IPS-20b (cell line): ENCODE measurements at regions not wholly inside any gene's neighbourhood (a gene's known extent, or its start where the extent isn't known, plus 50 kb on each side); places are given as distances from the start of the nearest gene placed in this dataset.

Experiments
- H3K27ac ChIP-seq: one replicate; pipeline ENCODE4 v1.5.1; 2013; ENCODE audit warnings: low read length
- H3K27me3 ChIP-seq: 2 replicates; pipeline ENCODE4 v1.6.1; 2013; ENCODE audit warnings: mild to moderate bottlenecking, low read length, inconsistent platforms; ENCODE audit not compliant: insufficient read depth
- H3K36me3 ChIP-seq: 2 replicates; pipeline ENCODE4 v1.6.1; 2013; ENCODE audit warnings: low read depth, mild to moderate bottlenecking, inconsistent platforms, low read length, moderate library complexity; ENCODE audit not compliant: insufficient read depth
- H3K4me1 ChIP-seq: 2 replicates; pipeline ENCODE4 v1.6.1; 2013; ENCODE audit warnings: mild to moderate bottlenecking, control low read depth, inconsistent platforms, low read length, moderate library complexity; ENCODE audit not compliant: insufficient read depth
- H3K4me3 ChIP-seq: 2 replicates; pipeline ENCODE4 v1.5.1; 2013; ENCODE audit warnings: mild to moderate bottlenecking, low read length, inconsistent platforms
- H3K9ac ChIP-seq: 2 replicates; pipeline ENCODE4 v1.6.1; 2013; ENCODE audit warnings: low read depth, mild to moderate bottlenecking, inconsistent platforms, low read length, moderate library complexity
- H3K9me3 ChIP-seq: 2 replicates; pipeline ENCODE4 v1.6.1; 2013; ENCODE audit warnings: mild to moderate bottlenecking, low read depth, low read length, inconsistent platforms; ENCODE audit not compliant: insufficient read depth

DNA sequence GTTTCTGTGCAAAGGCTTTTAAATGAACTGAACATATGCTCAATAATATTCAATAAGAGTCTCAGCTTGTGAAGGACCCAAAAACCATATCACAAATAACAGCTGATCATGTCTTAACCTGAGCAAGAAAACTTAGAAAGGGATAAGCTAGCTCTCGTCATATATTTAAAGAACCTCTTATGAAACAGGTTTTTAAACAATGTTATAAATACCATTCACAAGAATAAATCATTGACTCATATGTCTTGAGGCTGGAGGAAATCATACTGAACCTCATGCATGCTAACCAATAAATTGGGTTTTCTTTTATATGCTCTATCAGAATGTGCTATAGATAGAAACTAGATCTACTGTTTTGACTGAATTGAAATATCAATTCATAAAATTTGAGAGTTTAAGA is 426.9 kb downstream of the NOVA1 start:
- H3K27ac ChIP-seq: no peak overlapping the region
- no peak overlapping the region for H3K9ac ChIP-seq
- no peaks in the 10 kb centered on the region for H3K4me1 ChIP-seq
- no peaks in the 10 kb centered on the region for H3K9me3 ChIP-seq
- no peaks in the 10 kb centered on the region for H3K27me3 ChIP-seq
- H3K36me3 ChIP-seq: no peaks in the 10 kb centered on the region
- H3K4me3 ChIP-seq: no peak overlapping the region

DNA sequence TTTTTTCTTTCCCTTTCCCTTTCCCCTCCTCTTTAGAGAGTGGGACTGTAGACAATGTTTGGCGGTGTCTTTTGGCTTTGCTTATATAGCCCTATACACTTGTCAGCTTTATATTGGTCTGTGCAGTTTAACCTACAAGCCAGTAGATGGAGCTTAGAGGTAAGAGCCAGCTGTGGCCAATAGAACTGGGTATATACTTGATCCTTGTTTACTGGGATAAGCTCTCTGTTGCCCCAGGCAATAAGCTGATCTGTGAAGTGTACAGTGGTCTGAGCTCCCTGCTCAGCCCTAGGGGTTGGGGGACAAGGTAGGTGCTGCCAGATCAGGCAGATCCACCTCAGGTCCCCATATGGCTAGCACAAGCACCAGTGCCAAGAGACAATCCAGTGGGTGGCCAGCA is 434.1 kb downstream of the NOVA1 start:
- H3K9ac ChIP-seq: no peak overlapping the region
- no peaks in the 10 kb centered on the region for H3K27me3 ChIP-seq
- H3K4me3 ChIP-seq: no peak overlapping the region
- no peaks in the 10 kb centered on the region for H3K36me3 ChIP-seq
- no peaks in the 10 kb centered on the region for H3K9me3 ChIP-seq
- H3K27ac ChIP-seq: no peak overlapping the region
- no peaks in the 10 kb centered on the region for H3K4me1 ChIP-seq

DNA sequence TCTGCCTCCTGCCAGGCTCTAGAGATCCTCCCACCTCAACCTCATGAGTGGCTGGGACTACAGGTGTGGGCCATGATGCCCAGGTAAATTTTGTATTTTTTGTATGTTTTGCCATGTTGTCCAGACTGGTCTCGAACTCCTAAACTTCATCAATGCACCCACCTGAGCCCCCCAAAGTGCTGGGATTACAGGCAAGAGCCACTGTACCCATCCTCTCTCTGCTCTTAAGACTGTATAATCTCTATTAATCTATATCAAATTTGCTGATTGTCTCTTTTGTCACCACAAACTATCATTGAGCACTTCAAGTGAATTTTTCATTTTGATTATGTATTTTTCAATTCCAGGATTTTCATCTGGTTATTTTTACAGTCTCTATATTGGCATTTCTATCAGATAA is 440.3 kb downstream of the NOVA1 start:
- no peaks in the 10 kb centered on the region for H3K36me3 ChIP-seq
- H3K4me3 ChIP-seq: no peak overlapping the region
- no peaks in the 10 kb centered on the region for H3K4me1 ChIP-seq
- H3K9me3 ChIP-seq: no peaks in the 10 kb centered on the region
- no peak overlapping the region for H3K9ac ChIP-seq
- no peak overlapping the region for H3K27ac ChIP-seq
- no peaks in the 10 kb centered on the region for H3K27me3 ChIP-seq

DNA sequence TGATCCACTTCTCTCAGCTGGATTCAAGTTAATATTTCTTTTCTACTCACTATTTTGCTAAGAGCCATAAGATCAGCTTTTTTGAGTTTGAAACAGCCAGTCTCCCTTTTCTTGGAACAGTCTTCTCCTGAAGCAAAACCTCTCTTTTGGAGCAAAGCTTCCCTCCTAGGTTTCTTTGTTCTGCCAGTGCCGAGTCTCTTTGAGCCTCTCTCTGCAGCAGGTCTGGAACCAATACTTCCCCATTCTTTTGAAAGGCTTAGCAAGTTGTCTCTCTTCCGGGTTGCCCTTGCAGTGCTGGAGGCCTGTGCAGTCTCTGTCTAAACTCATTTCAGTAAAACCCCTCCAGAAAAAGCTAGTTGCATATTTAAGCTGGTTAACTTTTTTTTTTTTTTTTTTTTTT is 454.8 kb downstream of the NOVA1 start:
- H3K4me1 ChIP-seq: peaks cover 10% of the 10 kb centered on the region; the same call in 1 of the 2 replicates
- no peak overlapping the region for H3K9ac ChIP-seq
- no peak overlapping the region for H3K27ac ChIP-seq
- H3K27me3 ChIP-seq: no peaks in the 10 kb centered on the region
- H3K9me3 ChIP-seq: no peaks in the 10 kb centered on the region
- no peaks in the 10 kb centered on the region for H3K36me3 ChIP-seq
- H3K4me3 ChIP-seq: no peak overlapping the region

DNA sequence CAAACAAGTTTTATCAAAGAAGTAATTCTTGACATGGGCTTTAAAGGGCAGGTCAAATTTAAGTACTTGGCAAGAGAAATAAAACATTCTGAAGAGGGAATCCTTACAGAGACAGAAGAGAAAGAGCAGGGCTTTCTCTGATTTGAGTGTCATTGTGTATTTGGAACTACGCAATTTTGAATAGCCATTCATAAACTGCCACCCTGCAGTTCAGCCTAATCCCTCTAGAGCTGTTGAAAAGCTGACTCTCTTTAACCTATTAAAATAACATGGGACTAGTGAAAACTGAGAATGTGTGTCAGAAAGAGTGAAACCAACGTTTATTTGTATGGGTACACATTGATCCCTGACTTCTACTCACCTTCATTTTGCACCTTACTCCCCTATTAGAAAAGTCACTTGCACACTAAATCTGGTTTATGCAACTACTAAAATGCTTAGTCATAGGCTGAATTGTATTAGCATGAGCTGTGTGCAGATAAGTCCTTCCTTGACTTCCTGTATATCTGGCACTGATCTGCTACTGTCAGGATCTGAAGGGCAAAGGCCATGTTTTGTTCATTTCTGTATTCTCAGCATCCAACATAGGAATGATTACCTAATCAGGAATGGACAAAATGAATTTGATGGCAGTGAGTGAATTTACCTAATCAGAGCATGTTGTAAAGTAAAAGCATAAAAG is 458.9 kb downstream of the NOVA1 start:
- Histone ChIP-seq H3K4me3 (no peak overlapping the region), H3K9ac (no peak overlapping the region), H3K9me3 (peaks cover 7% of the 10 kb centered on the region), H3K27ac (no peak overlapping the region), H3K27me3 (no peaks in the 10 kb centered on the region), H3K36me3 (no peaks in the 10 kb centered on the region), H3K4me1 (peaks cover 10% of the 10 kb centered on the region; the same call in 1 of the 2 replicates)

DNA sequence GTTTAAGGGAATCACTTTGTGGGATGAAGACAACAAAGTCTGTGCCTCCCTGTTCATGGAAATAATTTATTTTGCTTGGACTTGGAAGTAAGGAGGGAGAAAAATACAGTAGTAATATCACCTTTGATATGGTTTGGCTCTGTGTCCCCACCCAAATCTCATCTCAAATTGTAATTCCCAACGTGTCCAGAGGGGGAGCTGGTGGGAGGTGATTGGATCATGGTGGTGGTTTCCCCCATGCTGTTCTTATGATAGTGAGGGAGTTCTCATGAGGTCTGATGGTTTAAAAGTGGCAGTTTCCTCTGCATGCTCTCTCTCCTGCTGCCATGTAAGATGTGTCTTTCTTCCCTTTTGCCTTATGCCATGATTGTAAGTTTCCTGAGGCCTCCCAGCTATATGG is 460.7 kb downstream of the NOVA1 start:
- H3K27ac ChIP-seq: no peak overlapping the region
- H3K36me3 ChIP-seq: no peaks in the 10 kb centered on the region
- H3K9ac ChIP-seq: no peak overlapping the region
- H3K4me1 ChIP-seq: peaks cover 10% of the 10 kb centered on the region; the same call in 1 of the 2 replicates
- peaks cover 7% of the 10 kb centered on the region for H3K9me3 ChIP-seq
- no peaks in the 10 kb centered on the region for H3K27me3 ChIP-seq
- no peak overlapping the region for H3K4me3 ChIP-seq

DNA sequence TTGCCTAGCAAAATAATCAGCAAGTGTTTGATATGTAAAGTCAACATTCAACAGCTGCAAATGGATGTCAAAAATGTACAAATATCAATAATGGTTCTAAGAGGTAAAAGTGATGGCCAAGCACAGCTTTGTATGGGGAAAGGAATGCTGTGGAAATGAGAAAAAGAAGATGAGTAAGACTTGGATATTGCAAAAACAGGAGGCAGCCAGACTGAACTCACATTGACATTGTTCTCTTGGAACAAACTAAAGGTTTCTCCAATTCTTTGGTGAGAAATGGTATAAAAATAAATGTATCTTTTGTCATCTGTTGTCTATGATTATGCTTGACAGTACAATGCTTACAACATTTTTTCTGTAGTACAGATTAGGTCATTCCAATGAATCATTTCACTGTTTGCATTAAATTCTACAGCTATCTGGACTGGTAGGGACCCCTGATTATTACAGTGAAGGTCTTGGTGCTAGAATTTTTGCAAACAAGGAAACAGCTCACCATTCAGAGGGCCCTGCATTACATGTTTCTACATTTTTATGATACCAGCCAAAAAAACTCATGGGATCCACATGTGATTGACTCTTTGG is 465.7 kb downstream of the NOVA1 start:
- Histone ChIP-seq H3K9me3 (peaks cover 3% of the 10 kb centered on the region; the same call in 1 of the 2 replicates), H3K9ac (no peak overlapping the region), H3K4me3 (no peak overlapping the region), H3K27ac (no peak overlapping the region), H3K4me1 (peaks cover 9% of the 10 kb centered on the region; the same call in 1 of the 2 replicates), H3K36me3 (no peaks in the 10 kb centered on the region), H3K27me3 (no peaks in the 10 kb centered on the region)

DNA sequence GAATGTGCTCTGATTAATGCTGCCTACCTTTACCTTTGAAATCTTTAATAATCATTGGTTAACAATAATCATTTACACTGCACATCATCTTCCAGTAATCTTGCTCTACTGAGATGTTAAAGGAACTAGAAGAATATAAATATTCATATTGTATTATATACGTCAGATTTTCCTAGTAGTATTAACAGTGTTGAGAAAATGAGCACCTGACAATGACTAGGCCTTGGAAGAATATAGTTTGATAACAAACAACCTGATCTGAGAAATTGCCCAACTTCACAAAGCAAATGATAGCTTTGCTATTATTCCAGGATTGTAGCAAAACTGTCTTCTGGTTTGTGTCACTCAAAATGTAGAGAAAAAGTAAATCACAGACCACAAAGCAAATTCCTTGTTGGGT is 467.1 kb downstream of the NOVA1 start:
- no peak overlapping the region for H3K4me3 ChIP-seq
- H3K9me3 ChIP-seq: no peaks in the 10 kb centered on the region
- H3K4me1 ChIP-seq: peaks cover 9% of the 10 kb centered on the region; the same call in 1 of the 2 replicates
- no peak overlapping the region for H3K9ac ChIP-seq
- H3K36me3 ChIP-seq: no peaks in the 10 kb centered on the region
- H3K27ac ChIP-seq: no peak overlapping the region
- H3K27me3 ChIP-seq: no peaks in the 10 kb centered on the region

DNA sequence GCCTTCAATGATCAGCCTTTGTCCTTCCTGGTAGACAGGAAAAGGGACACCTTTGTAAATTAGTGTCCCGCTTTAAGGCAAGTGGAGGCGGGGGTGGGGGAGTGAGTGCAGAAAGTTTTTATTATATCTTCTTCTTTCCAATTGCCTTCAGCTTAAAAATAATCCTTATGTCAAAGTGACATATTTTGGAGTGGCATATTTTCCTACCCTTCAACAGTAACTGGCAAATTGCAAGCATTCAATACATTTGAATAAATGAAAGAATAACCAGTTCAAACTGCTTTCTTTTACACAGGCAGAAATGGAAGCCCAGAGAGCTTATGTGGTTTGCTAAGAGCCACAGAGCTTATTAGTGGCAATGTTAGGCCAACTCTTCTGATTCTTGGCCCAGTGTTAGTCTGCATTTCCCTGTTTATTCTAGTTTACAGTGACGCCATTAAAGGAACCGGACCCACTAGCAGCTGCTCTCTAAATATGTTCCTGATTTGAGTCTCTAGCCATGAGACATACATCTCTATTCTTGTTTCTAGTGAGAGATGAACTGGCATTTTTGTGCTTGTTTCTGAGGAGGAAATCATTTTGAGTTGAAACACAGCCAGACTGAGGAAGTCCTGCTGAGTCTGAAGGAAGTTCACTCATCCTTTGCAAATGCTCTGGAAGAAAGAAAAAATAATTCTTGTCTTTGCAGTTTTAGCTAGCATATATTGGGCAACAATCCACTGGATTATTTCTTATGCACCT is 468.7 kb downstream of the NOVA1 start:
- Histone ChIP-seq H3K4me1 (peaks cover 9% of the 10 kb centered on the region; the same call in 1 of the 2 replicates), H3K27me3 (no peaks in the 10 kb centered on the region), H3K9ac (no peak overlapping the region), H3K36me3 (no peaks in the 10 kb centered on the region), H3K9me3 (no peaks in the 10 kb centered on the region), H3K27ac (no peak overlapping the region), H3K4me3 (no peak overlapping the region)

DNA sequence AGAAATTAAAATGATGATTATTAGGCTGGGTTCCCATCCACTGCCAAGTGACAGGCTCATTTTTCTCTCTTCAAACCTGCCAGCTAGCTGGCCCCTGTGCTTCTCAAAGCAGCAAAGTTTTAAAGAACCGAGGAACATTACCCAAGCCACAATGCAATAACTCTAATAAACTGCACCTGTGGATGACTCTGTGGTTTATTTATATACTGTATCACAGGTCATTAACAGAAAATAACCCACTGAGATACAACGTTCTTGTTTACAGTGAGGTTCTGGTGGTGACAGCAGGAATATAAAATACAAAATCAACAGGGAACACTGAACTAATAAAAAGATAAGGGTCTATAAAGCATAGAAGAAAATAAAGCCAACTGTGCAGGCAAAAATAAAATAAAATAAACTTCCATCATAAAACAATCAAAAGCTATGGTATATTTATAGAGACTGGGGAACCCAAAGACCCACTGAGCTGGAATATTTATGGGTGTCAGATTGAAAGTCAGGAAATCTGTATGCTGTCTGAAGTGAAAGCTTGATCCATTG is 472.9 kb downstream of the NOVA1 start:
- Histone ChIP-seq H3K4me1 (peaks cover 9% of the 10 kb centered on the region; the same call in 1 of the 2 replicates), H3K4me3 (no peak overlapping the region), H3K9me3 (no peaks in the 10 kb centered on the region), H3K27ac (no peak overlapping the region), H3K36me3 (no peaks in the 10 kb centered on the region), H3K27me3 (no peaks in the 10 kb centered on the region), H3K9ac (no peak overlapping the region)

DNA sequence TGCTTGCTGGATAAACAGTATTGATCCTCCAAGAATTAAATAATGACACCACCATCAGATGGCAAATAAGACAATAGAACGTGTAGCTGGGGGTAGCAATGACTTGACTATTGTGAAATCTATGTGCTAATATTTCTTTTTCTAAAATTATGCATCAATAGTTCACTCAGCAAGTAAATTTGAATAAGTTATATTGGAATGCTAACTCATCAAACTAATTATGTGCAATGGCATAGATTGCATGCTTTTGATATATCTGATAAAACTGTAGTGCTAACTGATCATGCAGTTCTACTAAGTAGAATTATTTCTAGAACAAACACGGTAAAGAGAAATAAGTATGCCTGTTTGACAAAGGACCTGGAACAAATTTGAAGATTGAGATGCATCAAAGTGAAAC is 474.4 kb downstream of the NOVA1 start:
- Histone ChIP-seq H3K4me1 (no peaks in the 10 kb centered on the region), H3K9ac (no peak overlapping the region), H3K36me3 (no peaks in the 10 kb centered on the region), H3K27ac (no peak overlapping the region), H3K27me3 (no peaks in the 10 kb centered on the region), H3K9me3 (no peaks in the 10 kb centered on the region), H3K4me3 (no peak overlapping the region)
